ENCODE measurements at regions not wholly inside any gene's neighbourhood (a gene's known extent, or its start where the extent isn't known, plus 50 kb on each side); places are given as distances from the start of the nearest gene placed in this dataset.

- TF ChIP-seq CTCF (IDR thresholded peaks at IDR 0.05) (no peak), POLR2A (IDR thresholded peaks at IDR 0.05) (no peak), POLR2AphosphoS5 (IDR thresholded peaks at IDR 0.05) (no peak)
These were observed 1000.0 kb downstream of the ADGRL2 start for GRCh38 chr1:82800721-82801120.
